Calu3 (cell line): ENCODE measurements at regions not wholly inside any gene's neighbourhood (a gene's known extent, or its start where the extent isn't known, plus 50 kb on each side); places are given as distances from the start of the nearest gene placed in this dataset.

Experiments used
- BruUV-seq: library from RNA; stranded (reverse); fragments of 400-500 nt; replicated peaks from 2 replicates; lab custom pipeline; 2021; lab: Mats Ljungman, UMichigan
- CTCF ChIA-PET: fragments of 300-600 bp; sonication (Branson Sonifier 250); formaldehyde crosslinking; loops from one replicate; lab custom pipeline; 2022; ENCODE audit warnings: antibody characterized with exemption; lab: Charles Lee
- DNase-seq: peaks from one replicate; pipeline ENCODE4 v3.0.0; 2022
- H3K27ac Mint-ChIP-seq: one replicate; pipeline ENCODE4 v1.8.0; 2022; ENCODE audit warnings: mixed read lengths; ENCODE audit not compliant: unreplicated experiment
- H3K27me3 Mint-ChIP-seq: one replicate; pipeline ENCODE4 v1.8.0; 2022; ENCODE audit warnings: mixed read lengths; ENCODE audit not compliant: unreplicated experiment
- H3K36me3 Mint-ChIP-seq: one replicate; pipeline ENCODE4 v1.8.0; 2022; ENCODE audit warnings: mild to moderate bottlenecking, moderate library complexity, mixed read lengths; ENCODE audit not compliant: insufficient read depth, unreplicated experiment
- H3K4me1 Mint-ChIP-seq: one replicate; pipeline ENCODE4 v1.8.0; 2022; ENCODE audit warnings: mild to moderate bottlenecking, low read depth, mixed read lengths; ENCODE audit not compliant: unreplicated experiment
- H3K4me3 Mint-ChIP-seq: one replicate; pipeline ENCODE4 v1.8.0; 2022; ENCODE audit warnings: mild to moderate bottlenecking, low read depth, moderate library complexity, mixed read lengths; ENCODE audit not compliant: unreplicated experiment
- H3K9me3 Mint-ChIP-seq: one replicate; pipeline ENCODE4 v1.8.0; 2022; ENCODE audit warnings: low read depth, mixed read lengths; ENCODE audit not compliant: unreplicated experiment
- CTCF ChIP-seq: fragments of 200-600 bp; IDR thresholded peaks from one replicate; pipeline ENCODE4 v1.8.0; 2022; ENCODE audit warnings: antibody characterized with exemption; ENCODE audit not compliant: unreplicated experiment
- intact Hi-C: fragments of 100-400 bp; cut with micrococcal nuclease; formaldehyde crosslinking; loops from one replicate; pipeline ENCODE4 v1.10.0; 2022; ENCODE audit not compliant: unreplicated experiment

GRCh38 chr22:47390026-47390970 lies 627.8 kb downstream of the TBC1D22A start:
- no peak for DNase-seq
- no TSS peak for BruUV-seq
- Mint-ChIP-seq H3K4me3 (no peak overlapping the region), H3K27me3 (peaks cover 21% of the 10 kb centered on the region), H3K27ac (no peak overlapping the region), H3K9me3 (no peaks in the 10 kb centered on the region), H3K36me3 (no peaks in the 10 kb centered on the region), H3K4me1 (no peaks in the 10 kb centered on the region)
- intact Hi-C loops, result no loop called here
- no peak for TF ChIP-seq CTCF
- CTCF ChIA-PET, result interaction anchor here (0.7 kb wide), 1 partner anchor 123 kb away, joined by 3 read pairs; no protein-coding TSS in a partner anchor

GRCh38 chr22:47389201-47389600 lies 626.8 kb downstream of the TBC1D22A start:
- Mint-ChIP-seq H3K4me1 (no peaks in the 10 kb centered on the region), H3K27ac (no peak overlapping the region), H3K27me3 (peaks cover 32% of the 10 kb centered on the region), H3K4me3 (no peak overlapping the region), H3K9me3 (no peaks in the 10 kb centered on the region), H3K36me3 (no peaks in the 10 kb centered on the region)
- intact Hi-C loops, result no loop called here
- DNase-seq, result no peak
- TF ChIP-seq CTCF, result no peak
- BruUV-seq, result no TSS peak
- CTCF ChIA-PET, result no interaction called here

GRCh38 chr22:47388778-47389177 lies 626.3 kb downstream of the TBC1D22A start:
- CTCF ChIA-PET, result no interaction called here
- Mint-ChIP-seq H3K27ac (no peak overlapping the region), H3K4me3 (no peak overlapping the region), H3K36me3 (no peaks in the 10 kb centered on the region), H3K4me1 (no peaks in the 10 kb centered on the region), H3K9me3 (no peaks in the 10 kb centered on the region), H3K27me3 (peaks cover 36% of the 10 kb centered on the region)
- no TSS peak for BruUV-seq
- DNase-seq, result no peak
- intact Hi-C loops, result no loop called here
- TF ChIP-seq CTCF, result no peak

GRCh38 chr22:47388331-47388730 lies 625.9 kb downstream of the TBC1D22A start:
- intact Hi-C loops, result no loop called here
- no peak for DNase-seq
- Mint-ChIP-seq H3K4me3 (no peak overlapping the region), H3K4me1 (no peaks in the 10 kb centered on the region), H3K9me3 (no peaks in the 10 kb centered on the region), H3K36me3 (no peaks in the 10 kb centered on the region), H3K27ac (no peak overlapping the region), H3K27me3 (peaks cover 40% of the 10 kb centered on the region)
- BruUV-seq, result no TSS peak
- TF ChIP-seq CTCF, result no peak
- CTCF ChIA-PET, result no interaction called here
